GM19455 (cell line): ENCODE measurements at regions not wholly inside any gene's neighbourhood (a gene's known extent, or its start where the extent isn't known, plus 50 kb on each side); places are given as distances from the start of the nearest gene placed in this dataset.
"Not testable (repeated sequence)": the region's sequence is repeated elsewhere in the genome, so short reads cannot be mapped to it uniquely, and the experiment has no call there.

ENCODE experiments used
- ATAC-seq: cut with Tn5 transposase; IDR thresholded peaks from one replicate; pipeline ENCODE4 v1.9.1; 2021; ENCODE audit not compliant: unreplicated experiment

DNA sequence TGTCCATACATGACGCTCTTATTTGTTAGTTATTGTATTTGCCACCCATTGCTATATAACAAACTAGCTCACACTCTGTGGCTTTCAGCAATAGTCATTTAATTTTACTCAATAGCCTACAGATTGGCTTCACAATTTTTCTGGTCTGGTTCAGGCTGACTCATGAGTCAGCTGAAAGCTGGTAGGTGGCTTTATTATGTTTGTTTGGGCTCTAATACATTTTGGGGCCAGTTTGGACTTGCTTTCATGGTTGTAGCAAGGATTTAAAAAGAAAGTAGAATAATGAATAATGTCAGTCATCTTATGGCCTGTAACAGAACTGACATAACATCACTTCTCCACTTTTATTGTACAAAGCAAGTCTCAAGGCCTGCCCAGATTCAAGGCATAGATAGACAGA lies 338.7 kb downstream of the LRRIQ3 start:
- ATAC-seq: no peak

GRCh38 chr1:73854527-73854926 lies 343.4 kb downstream of the LRRIQ3 start:
- no peak for ATAC-seq

- ATAC-seq: no peak
These were observed 355.5 kb downstream of the LRRIQ3 start for GRCh38 chr1:73842436-73842835.

DNA sequence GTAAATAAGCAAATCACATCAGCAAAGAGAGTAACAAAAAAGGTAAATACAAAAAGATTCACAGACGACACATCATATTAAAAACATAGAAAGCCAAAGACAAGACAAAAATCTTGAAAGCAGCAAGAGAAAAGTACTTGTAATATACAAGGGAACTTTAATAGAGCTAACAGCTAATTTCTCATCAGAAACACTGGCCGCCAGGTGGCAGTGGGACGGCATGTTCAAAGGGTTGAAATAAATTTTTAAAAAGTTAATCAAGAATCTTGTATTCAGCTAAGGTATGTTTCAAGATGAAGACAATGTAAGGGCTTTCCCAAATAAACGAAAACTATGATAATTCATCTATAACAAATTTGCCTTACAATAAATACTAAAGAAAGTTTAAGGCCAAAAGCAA lies 358.1 kb downstream of the LRRIQ3 start:
- ATAC-seq: no peak

- ATAC-seq: no peak
These were observed 365.4 kb downstream of the LRRIQ3 start for GRCh38 chr1:73832276-73833181.

DNA sequence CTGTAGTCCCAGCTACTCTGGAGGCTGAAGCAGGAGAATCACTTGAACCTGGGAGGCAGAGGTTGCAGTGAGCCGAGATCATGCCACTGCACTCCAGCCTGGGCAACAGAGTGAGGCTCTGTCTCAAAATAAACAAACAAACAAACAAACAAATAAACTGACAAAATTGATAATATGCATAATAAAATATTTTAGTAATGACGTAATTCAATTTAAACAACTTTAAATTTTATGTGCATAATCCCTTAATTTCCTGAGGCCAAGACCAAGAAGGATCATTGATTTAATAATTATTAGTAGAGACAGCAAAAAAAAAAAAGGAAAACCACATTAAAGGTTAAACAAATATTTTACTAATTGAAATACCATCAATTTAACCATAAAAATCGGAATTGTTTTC lies 370.7 kb downstream of the LRRIQ3 start:
- not testable (repeated sequence) for ATAC-seq

DNA sequence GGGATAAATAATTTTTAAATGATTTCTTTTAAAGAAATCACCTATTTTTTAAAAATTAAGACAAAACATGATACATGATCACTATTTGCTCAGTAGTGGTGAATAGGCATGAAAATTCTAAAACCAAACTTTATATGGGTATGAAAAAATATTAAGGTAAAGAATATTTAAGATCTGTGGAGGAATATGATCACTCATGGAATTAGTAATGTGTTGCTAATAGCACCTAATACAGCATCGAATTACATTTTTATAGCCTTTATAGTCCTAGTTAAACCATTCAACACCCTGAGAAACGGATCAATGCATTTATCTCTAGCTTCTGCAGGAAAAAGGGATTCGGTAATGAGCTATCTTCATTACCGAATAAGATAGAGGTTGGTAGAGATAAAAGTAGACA lies 373.9 kb downstream of the LRRIQ3 start:
- ATAC-seq: no peak

GRCh38 chr1:73821520-73821919 lies 376.5 kb downstream of the LRRIQ3 start:
- peak; percentile 74 for ATAC-seq

- no peak for ATAC-seq
These were observed 377.1 kb downstream of the LRRIQ3 start for GRCh38 chr1:73820843-73821242.

GRCh38 chr1:73813716-73814115 lies 384.3 kb downstream of the LRRIQ3 start:
- ATAC-seq: no peak

GRCh38 chr1:73813236-73813635 lies 384.7 kb downstream of the LRRIQ3 start:
- ATAC-seq: no peak

GRCh38 chr1:73811798-73812197 lies 386.2 kb downstream of the LRRIQ3 start:
- ATAC-seq: no peak

DNA sequence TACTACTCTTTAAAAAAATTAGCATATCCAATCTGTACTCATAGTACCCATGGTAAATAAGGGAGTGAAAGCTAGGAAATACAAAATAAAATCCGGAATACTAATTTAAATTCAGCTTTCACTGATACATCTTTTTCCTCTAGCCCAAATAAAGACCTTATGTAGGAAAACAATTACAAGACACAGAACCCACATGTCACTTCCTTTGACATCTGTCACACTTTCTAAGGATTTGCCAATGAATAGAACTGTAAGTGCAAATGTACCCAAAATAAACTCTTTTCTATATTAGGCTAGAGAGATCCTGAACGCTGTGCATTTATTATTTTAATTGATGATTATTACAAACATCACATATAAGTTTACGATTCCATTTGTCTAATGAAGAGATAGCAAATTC lies 393.0 kb downstream of the LRRIQ3 start:
- ATAC-seq: no peak

DNA sequence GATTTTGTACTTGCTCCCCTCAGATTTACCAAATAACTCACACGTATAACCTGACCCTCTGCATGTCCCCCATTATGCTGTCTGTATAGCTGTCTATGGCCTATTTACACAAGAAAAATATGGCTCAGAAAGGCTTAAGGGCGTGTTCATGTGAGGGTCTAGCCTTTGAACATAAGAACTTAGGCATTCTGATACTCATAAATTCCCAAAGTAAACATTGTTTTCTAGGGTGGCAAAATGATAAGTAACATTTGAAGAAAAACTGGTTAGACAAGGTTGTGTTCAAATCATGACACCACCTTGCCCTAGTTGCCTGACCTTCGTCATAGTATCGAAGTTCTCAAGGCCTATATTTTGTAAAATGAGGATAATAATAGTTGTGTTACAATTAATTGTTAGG lies 394.6 kb downstream of the LRRIQ3 start:
- ATAC-seq: no peak

DNA sequence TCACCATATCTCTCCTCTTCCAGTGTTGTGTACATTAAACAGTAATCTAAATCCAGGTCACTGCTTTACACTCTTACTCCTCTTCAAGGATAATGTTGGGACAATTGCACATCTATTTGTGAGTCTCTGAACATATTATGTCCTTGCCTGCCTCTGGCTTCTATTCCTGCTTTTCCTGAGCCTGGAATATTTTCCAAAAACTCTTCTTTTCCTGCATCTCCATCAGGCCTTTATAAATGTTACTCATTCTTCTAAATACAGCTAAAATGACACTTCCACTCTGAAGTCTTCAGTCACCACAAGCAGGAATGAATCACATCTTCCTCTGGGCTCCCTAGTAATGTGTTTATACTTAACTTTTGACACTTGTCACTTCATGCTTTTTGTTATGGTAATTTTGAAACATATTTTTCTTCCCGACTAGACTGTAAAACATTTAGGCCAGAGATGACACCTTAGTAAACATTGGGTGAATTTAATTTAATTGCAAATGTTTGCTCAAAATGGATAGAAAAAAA lies 396.0 kb downstream of the LRRIQ3 start:
- ATAC-seq: no peak

DNA sequence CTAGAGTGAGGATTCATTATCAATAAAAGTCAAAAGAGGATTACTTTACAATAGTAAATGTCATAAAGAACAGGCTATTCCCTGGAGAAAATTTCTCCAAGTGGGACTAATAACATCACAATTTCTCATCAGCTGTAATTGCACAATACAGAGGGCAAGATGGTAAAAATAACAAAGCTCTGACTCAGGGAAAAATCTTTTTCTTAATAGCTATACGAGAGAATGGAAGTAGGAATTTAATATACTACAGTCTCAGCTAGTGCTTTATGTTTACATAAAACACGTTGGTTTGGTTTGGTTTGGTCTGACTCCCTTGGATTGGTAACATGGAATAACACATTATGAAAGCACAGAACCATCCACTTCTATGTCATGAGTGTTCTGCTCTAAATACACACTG lies 397.6 kb downstream of the LRRIQ3 start:
- no peak for ATAC-seq

DNA sequence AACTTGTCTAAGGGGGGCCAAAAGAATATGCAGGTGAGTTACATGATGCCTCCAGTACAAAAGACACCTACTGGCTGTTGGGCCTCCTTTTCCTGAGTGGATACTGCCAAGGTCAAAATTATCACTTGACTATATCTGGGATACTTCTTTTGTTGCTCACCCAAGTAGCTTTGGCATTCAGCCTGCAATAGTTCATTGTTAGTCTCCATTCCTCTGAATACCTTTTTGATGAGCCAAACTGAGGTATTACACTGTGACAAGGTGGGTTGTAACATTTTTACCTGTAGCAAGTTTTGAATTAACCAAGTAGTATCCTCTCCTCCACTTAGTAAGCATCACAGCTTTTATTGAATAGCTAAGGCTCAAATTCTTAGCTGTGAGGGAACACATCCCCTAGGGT lies 408.0 kb downstream of the LRRIQ3 start:
- ATAC-seq: no peak

DNA sequence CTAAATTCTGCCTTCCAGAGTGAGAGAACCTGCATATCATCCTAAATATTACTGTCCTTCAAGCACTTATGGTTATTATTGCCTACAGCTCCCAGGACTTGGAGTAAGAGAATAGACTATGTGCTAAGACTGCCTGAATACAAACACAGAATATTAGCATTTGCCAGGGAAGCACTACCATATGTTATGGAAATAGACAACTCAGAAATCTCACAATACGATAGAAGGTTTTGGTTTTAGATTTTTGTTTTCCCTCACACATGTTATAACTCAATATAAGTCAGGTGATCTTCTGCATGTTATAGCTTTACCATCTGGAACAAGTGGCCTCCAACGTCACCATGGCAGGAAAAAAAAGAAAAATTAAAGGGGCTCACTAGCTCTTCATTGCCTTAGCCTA lies 413.9 kb downstream of the LRRIQ3 start:
- no peak for ATAC-seq

- ATAC-seq: no peak
These were observed 414.6 kb downstream of the LRRIQ3 start for GRCh38 chr1:73783352-73783751.

DNA sequence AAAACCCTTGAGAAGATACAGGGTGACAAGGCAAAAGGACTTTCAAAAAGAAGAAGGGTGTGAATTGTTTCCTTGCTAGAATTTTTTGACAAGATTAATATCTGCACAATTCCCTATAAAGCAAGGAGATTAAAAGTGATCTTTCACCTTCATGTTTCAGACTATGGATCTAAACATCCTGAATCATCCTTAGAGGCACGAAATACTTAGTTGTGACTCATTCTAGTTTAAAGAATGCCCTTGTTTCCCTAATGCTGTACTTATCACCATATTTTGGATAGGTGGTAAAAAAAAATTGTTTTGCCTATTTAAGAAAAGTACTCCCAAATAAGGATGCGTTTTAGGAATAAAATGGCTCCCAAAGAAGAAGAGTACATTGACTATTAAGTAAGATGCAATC lies 415.1 kb downstream of the LRRIQ3 start:
- ATAC-seq: no peak

DNA sequence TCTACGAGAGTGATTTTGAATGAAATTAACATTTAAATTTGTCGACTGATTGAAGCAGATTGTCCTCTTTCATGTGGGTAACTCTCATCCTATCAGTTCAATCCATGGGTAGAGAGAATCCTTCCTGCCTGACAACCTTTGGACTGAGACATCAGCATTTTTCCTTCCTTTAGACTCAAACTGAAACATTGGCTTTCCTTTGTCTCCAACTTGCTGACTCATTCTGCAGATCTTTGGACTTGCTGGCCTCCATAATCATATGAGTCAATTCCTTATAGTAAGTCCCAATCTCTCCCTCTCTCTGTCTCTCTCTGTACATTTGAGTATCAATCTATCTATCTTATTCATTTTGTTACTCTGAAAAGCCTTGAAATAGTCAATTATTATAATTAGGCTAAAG lies 416.7 kb downstream of the LRRIQ3 start:
- ATAC-seq: no peak

DNA sequence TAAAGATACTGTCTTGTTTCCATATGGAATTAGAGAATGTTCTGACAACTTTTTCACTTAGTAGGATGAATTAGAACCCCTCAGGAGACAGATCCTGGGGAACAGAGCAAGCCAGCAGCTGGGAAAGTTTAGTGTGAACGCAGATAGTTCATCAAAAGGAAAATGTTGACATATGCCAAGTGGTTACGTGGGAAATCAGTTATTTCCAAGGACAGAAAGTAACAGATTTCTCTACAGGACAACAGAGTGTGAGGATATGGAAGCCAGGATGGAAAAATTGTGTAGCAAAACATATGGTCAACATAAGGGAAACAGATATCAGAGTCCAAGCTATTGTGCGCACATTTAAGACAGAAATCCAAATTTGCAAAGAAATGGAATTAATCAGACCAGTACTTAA lies 419.5 kb downstream of the LRRIQ3 start:
- no peak for ATAC-seq

DNA sequence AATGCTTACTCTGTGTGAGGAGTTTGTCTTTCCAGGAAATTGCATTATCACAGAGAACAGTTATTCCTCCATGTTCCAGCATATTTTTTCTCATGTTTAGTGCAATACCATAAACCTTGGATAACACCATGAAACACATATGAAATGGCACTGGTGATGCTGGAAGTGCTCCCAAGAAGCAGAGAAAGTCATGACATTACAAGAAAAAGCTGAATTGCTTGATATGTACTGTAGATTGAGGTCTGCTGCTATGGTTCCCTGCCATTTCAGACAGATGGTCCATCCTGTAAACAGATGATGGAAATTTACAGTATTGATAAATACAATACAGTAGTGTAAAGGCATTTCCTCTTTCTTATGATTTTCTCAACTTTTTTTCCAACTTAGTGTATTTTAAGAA lies 422.1 kb downstream of the LRRIQ3 start:
- no peak for ATAC-seq
